Activated CD4-positive, CD25-positive, alpha-beta regulatory T cell (primary cell): ENCODE measurements at regions not wholly inside any gene's neighbourhood (a gene's known extent, or its start where the extent isn't known, plus 50 kb on each side); places are given as distances from the start of the nearest gene placed in this dataset.
"Not testable (repeated sequence)": the region's sequence is repeated elsewhere in the genome, so short reads cannot be mapped to it uniquely, and the experiment has no call there.

ENCODE experiments used
- DNase-seq, 4 experiments: peaks; one replicate each; lab custom pipeline; 2025; lab: John Stamatoyannopoulos, UW

DNA sequence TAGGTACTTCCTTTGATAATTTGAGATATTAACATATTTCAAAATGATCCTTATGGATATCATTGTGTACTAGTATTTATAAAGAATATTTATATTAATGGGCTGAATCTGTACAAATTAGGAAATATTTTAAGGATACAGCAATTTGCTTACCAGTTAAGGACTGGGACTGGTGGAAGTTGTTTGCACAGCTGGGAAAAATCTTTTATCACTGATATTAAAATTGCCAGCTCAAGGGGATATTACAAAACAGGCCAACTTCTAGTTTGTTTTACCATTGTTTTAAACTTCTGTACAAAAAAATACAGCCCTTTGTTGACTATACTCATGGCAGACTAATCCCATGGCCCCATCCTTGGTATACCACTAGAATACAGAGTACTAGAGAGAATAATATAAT, 133.2 kb upstream of the DDHD1 start:
- DNase-seq = no peak

- DNase-seq = no peak
Observed at GRCh38 chr14:53285821-53286220, 132.7 kb upstream of the DDHD1 start.

DNA sequence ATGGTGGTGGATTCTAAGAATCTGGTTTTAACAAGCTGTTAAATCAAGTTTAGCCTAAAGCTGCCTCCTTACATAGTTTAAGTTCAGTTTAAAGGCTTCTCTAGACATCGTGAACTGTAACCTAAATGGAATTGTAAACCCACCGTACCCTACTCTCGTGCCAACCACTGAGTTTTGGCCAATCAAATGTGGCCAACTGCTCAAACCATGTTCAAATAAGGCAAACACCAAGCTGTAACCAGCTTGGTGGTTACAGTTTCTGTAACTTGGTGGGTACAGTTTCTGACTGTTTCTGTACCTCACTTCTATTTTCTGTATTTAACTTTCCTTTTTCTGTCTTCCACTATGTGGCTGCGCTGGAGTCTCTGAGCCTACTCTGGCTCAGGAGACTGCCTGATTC, 131.9 kb upstream of the DDHD1 start:
- DNase-seq = no peak

GRCh38 chr14:53278602-53279506, 125.7 kb upstream of the DDHD1 start:
- DNase-seq = no peak

- no peak for DNase-seq
Observed at GRCh38 chr14:53273671-53274072, 120.5 kb upstream of the DDHD1 start.

GRCh38 chr14:53265025-53265424, 111.9 kb upstream of the DDHD1 start:
- no peak for DNase-seq

GRCh38 chr14:53260928-53261327, 107.8 kb upstream of the DDHD1 start:
- no peak for DNase-seq

DNA sequence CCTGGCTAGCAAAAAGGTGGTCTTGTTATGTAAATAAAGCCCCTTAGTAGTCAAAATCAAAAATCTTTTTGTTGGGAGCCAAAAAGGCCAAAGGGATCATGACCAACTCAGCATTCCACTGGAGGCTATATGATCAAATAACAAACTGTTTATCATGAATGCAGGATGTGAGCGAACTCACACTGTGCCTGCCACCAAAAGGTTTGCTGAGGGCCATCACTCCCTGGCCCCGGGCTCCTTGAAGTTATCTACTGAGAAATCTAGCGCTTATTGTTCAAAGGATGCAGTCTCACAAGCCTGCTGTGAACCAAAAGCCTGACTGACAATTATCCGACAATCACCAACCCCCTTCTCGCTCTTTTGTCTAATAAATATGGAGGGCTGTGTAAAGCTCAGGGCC, 107.2 kb upstream of the DDHD1 start:
- no peak for DNase-seq

- DNase-seq = no peak
Observed at GRCh38 chr14:53252141-53252540, 99.0 kb upstream of the DDHD1 start.

DNA sequence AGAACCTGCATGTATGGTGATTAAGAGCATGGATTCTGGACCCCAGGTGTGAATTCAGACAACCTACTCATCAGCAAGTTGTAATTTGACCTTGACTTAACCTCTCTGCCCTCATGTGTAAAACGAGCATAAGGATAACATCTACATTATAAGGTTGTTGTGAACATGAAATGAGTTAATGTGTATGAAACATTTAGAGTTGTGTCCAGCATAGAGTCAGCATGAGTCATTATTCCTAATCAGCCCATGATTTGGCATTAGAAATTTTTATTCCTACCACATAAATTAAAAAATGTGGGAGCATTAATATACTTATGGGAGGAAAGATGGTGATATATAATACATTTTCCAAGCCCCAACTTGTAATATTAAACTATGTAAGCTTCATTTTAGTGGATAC, 95.9 kb upstream of the DDHD1 start:
- no peak for DNase-seq

GRCh38 chr14:53247596-53248370, 94.7 kb upstream of the DDHD1 start:
- DNase-seq = no peak

DNA sequence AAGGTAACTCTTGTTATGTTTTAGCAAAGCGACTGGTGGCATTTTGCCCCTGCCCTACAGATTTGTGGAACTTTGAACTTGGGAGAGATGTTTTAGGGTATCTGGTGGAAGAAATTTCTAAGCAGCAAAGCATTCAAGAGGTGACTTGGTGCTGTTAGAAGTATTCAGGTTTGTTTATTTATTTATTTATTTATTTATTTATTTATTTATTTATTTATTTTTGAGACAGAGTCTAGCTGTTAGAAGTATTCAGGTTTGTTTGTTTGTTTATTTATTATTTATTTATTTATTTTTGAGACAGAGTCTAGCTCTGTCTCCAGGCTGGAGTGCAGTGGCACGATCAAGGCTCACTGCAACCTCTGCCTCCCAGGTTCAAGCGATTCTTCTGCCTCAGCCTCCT, 89.8 kb upstream of the DDHD1 start:
- not testable (repeated sequence) for DNase-seq

DNA sequence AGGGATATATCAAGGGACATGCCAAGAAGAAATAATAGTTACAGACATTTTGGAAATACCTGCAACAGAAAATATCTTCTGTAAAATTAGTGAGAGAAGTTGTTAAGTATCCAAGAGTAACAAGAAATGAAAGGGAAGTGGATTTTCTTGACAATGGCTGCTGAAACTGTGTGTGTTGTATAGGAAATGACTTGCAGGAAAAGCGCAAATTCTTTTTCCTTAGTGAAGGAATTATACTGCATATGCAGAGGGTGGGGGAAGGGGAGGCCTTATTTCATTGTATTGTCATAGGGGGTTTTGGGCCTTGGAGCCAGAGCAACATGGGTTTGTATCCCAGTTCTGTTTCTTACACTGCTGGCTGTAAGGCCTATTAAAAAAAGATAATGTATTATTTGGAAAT, 84.4 kb upstream of the DDHD1 start:
- DNase-seq = no peak

- DNase-seq = no peak
Observed at GRCh38 chr14:53236708-53237107, 83.6 kb upstream of the DDHD1 start.

DNA sequence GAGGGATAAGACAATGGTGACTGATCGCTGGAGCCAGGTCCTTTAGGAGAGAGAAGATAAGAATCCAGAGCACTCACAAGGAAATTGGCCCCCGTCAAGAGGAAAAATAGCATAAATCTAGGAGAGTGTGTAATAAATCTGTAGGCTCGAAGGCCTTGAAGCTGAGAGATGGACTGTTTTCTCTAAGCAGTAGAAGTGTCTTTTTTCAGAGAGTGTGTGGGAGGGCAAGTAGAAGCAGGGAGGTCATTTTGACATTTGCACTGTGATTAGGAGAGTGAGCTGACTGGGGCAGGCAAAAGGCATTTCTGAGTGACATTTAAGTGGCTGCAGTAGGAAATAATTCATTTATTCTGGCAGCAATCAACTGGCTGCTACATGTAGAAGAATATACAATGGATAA, 78.0 kb upstream of the DDHD1 start:
- DNase-seq = no peak

DNA sequence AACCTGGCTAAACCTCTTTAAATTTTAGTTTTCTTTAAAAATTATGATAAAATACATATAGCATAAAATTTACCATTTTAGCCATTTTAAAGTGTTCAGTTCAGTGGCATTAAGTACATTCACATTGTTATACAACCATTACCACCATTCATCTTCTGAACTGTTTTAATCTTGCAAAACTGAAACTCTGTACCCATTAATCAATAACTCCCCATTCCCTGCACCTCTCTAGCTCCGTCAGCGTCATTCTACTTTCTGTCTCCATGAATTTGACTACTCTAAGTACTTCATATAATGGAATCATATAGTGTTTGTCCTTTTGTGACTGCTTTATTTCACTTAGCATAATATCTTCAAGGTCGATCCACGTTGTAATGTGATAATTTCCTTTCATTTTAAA, 75.8 kb upstream of the DDHD1 start:
- DNase-seq = no peak

- DNase-seq = no peak
Observed at GRCh38 chr14:53227154-53227718, 74.1 kb upstream of the DDHD1 start.

DNA sequence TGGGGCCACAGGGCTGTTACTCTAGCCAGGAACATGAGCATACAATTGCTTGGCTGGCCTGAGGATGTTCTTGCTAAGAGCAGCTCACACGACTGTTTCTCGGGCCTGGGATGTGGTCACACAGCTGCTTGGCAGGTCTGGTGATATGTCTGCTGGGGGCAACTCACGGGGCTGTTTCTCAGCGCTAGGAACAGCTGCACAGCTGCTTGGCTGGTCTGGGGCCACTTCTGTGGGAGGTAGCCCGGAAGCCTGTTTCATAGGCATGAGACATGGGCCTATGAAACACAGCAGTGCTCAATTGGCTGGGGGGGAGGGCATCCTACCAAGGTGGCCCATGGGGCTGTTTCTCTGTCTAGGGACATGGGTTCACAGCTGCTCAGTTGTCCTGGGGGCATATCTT, 73.4 kb upstream of the DDHD1 start:
- no peak for DNase-seq

- no peak for DNase-seq
Observed at GRCh38 chr14:53220914-53221313, 67.8 kb upstream of the DDHD1 start.

- no peak for DNase-seq
Observed at GRCh38 chr14:53218161-53218560, 65.0 kb upstream of the DDHD1 start.

- peak; percentile 40 to 48 (median 41) for DNase-seq
Observed at GRCh38 chr14:53217316-53217994, 64.3 kb upstream of the DDHD1 start.

- not testable (repeated sequence) for DNase-seq
Observed at GRCh38 chr14:53216955-53217315, 63.8 kb upstream of the DDHD1 start.
